SJCRH30 (cell line): ENCODE measurements at regions not wholly inside any gene's neighbourhood (a gene's known extent, or its start where the extent isn't known, plus 50 kb on each side); places are given as distances from the start of the nearest gene placed in this dataset.
A peak's percentile ranks its signal among the peaks of the same experiment; 100 is the strongest.

Experiments used
- DNase-seq, 2 experiments: peaks; one replicate each; pipeline ENCODE4 v3.0.0-alpha.2; 2015 to 2020
- H3K27ac ChIP-seq: fragments of 250-450 bp; sonication (Bioruptor Pico); 2 replicates; pipeline ENCODE4 v1.5.1; 2020; ENCODE audit warnings: mild to moderate bottlenecking, moderate library complexity
- H3K27me3 ChIP-seq: fragments of 250-450 bp; sonication (Bioruptor Pico); 2 replicates; pipeline ENCODE4 v1.5.1; 2020; ENCODE audit warnings: mild to moderate bottlenecking, moderate library complexity
- H3K36me3 ChIP-seq: fragments of 250-450 bp; sonication (Bioruptor Pico); 2 replicates; pipeline ENCODE4 v1.5.1; 2020; ENCODE audit warnings: mild to moderate bottlenecking, moderate library complexity
- H3K4me1 ChIP-seq: fragments of 250-450 bp; sonication (Bioruptor Pico); 2 replicates; pipeline ENCODE4 v1.5.1; 2020; ENCODE audit warnings: mild to moderate bottlenecking, moderate library complexity
- H3K4me3 ChIP-seq: fragments of 250-450 bp; sonication (Bioruptor Pico); 2 replicates; pipeline ENCODE4 v1.5.1; 2020; ENCODE audit warnings: mild to moderate bottlenecking, moderate library complexity
- H3K9me3 ChIP-seq: fragments of 250-450 bp; sonication (Bioruptor Pico); replicated peaks from 2 replicates; pipeline ENCODE4 v1.5.1; 2020; ENCODE audit warnings: mild to moderate bottlenecking, moderate library complexity

- DNase-seq = no peak
- no peak overlapping the region for H3K27ac ChIP-seq
- H3K4me3 ChIP-seq = no peak overlapping the region
- H3K27me3 ChIP-seq = no peaks in the 10 kb centered on the region; the same call in 1 of the 2 replicates
- H3K36me3 ChIP-seq = no peaks in the 10 kb centered on the region
- no peaks in the 10 kb centered on the region for H3K4me1 ChIP-seq
- H3K9me3 ChIP-seq = no peaks in the 10 kb centered on the region
Observed at GRCh38 chr11:22042081-22042480, 150.8 kb upstream of the ANO5 start.

GRCh38 chr11:22044126-22044525, 148.8 kb upstream of the ANO5 start:
- no peak for DNase-seq
- Histone ChIP-seq H3K27me3 (no peaks in the 10 kb centered on the region; the same call in 1 of the 2 replicates), H3K27ac (no peak overlapping the region), H3K9me3 (no peaks in the 10 kb centered on the region), H3K4me3 (no peak overlapping the region), H3K4me1 (no peaks in the 10 kb centered on the region), H3K36me3 (no peaks in the 10 kb centered on the region)

DNA sequence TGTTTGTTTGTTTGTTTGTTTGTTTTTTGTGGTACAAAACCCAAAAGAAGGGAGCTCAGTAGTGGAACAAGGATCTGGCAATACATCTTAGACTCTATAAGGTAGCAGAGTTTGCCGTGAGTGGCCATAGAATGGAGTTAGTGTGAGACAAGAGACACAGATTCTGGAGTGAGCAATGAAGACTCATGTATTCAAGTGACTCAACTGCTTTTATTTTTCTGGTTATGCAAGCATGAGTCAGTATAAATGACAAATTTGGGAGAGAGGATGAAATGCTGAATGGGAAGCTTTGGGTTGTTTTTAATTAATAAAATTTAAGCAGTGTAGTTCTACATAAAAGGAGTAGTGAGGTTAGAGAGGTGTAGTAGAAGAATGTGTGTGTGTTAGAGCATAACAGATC, 143.6 kb upstream of the ANO5 start:
- no peak overlapping the region for H3K4me3 ChIP-seq
- no peak for DNase-seq

DNA sequence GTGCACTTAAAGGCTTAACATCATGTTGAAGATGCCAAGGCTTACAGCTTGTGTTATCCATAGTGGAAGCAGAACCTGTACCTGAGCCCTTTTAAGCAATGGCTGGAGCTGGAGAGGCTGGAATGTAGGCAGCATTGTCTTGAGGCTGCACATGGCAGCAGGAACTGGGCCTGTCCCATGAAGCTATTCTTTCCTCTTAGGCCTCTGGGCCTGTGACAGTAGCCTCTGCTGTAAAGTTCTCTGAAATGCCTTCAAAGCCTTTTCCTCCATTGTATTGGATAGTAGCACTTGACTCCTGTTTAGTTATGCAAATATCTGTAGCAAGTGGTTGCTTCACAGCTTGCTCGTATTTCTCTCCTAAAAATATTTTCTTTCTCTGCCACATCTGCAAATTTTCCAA, 127.4 kb upstream of the ANO5 start:
- DNase-seq = no peak
- Histone ChIP-seq H3K27ac (no peak overlapping the region), H3K27me3 (no peaks in the 10 kb centered on the region), H3K4me1 (no peaks in the 10 kb centered on the region), H3K9me3 (no peaks in the 10 kb centered on the region; the same call in 1 of the 2 replicates), H3K36me3 (no peaks in the 10 kb centered on the region), H3K4me3 (no peak overlapping the region)

More for the DNA sequence above, 143.6 kb upstream of the ANO5 start:
- H3K36me3 ChIP-seq = no peaks in the 10 kb centered on the region
- H3K4me1 ChIP-seq = no peaks in the 10 kb centered on the region
- H3K9me3 ChIP-seq = no peaks in the 10 kb centered on the region
- no peak overlapping the region for H3K27ac ChIP-seq
- H3K27me3 ChIP-seq = no peaks in the 10 kb centered on the region

DNA sequence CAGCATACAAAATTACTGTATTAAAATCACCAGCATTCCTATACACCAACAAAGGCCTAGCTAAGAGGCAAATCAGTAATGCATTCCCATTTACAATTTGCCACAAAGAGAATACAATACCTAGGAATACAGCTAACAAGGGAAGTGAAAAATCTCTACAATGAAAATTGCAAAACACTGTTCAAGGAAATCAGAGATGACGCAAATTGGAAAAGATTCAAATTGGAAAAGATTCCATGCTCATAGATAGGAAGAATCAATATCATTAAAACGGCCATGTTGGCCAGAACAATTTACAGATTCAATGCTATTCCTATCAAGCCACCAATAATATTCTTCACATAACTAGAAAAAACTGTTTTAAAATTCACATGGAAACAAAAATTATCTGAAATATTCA, 123.0 kb upstream of the ANO5 start:
- Histone ChIP-seq H3K36me3 (no peaks in the 10 kb centered on the region), H3K27ac (no peak overlapping the region), H3K9me3 (no peaks in the 10 kb centered on the region; the same call in 1 of the 2 replicates), H3K27me3 (no peaks in the 10 kb centered on the region), H3K4me3 (no peak overlapping the region), H3K4me1 (no peaks in the 10 kb centered on the region)
- DNase-seq = no peak

GRCh38 chr11:22076271-22076930, 116.5 kb upstream of the ANO5 start:
- no peaks in the 10 kb centered on the region for H3K27me3 ChIP-seq
- H3K4me3 ChIP-seq = no peak overlapping the region
- H3K9me3 ChIP-seq = no peaks in the 10 kb centered on the region
- peaks cover 26% of the 10 kb centered on the region for H3K4me1 ChIP-seq
- no peak overlapping the region for H3K27ac ChIP-seq
- no peak for DNase-seq
- no peaks in the 10 kb centered on the region for H3K36me3 ChIP-seq

DNA sequence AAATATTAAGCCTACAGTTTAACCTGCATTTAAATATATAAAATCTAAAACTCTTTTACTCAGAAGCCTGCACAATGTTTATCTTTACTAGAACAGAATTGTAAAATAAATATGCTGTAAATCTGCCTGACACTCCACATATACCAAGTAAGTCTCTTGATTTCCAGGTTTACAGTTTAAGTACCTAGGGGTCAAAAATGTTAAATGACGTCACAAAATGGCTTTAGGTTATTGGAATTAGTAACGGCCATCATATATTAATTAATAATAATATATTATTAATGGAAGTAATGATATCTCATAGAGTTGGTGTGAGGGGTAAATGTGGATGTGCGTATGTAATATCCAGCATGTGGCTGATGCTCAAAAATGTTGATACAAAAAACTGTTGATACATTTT, 114.8 kb upstream of the ANO5 start:
- Histone ChIP-seq H3K36me3 (no peaks in the 10 kb centered on the region), H3K4me3 (no peak overlapping the region), H3K4me1 (peaks cover 26% of the 10 kb centered on the region), H3K27ac (peak overlapping the region; percentile 91), H3K9me3 (no peaks in the 10 kb centered on the region; the same call in 1 of the 2 replicates), H3K27me3 (no peaks in the 10 kb centered on the region)
- DNase-seq = no peak

DNA sequence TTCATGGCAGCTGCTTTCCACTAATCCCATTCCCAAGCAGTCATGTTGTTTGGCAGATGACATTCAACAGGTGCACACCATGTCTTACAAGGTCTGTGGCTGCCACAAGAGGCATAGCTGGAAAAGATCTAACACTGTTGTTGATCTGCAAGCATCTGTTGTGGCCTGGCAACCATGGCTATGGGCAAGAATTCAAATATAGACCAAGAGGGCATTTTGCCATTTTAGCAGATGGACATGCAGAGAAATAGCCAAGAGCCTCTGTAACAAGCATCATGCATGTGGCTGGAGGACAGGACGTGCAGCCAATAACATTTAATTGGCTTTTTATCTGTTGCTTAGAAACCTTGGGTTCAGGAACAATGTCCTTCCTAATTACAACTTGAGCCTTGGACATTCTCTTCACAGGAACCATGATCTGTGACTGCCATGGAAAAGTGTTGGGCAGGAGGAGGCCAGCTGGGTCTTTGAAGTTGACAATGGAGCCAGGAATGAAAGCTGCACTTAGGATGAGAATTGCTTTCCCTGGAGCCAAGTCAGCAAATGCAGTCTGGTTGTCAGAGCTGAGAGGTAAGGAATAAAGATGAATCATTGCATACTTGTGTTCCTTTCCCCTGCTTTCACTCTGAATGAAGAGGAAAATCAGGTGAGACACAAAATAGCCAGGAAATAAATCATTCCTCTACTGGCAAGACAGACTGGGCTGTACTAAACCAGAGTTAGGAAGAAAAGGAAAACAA, 113.6 kb upstream of the ANO5 start:
- no peaks in the 10 kb centered on the region for H3K27me3 ChIP-seq
- peak overlapping the region; percentile 91 for H3K27ac ChIP-seq
- no peaks in the 10 kb centered on the region for H3K36me3 ChIP-seq

GRCh38 chr11:22082178-22082577, 110.7 kb upstream of the ANO5 start:
- no peaks in the 10 kb centered on the region; the same call in 1 of the 2 replicates for H3K9me3 ChIP-seq
- H3K27ac ChIP-seq = no peak overlapping the region
- H3K36me3 ChIP-seq = no peaks in the 10 kb centered on the region
- H3K4me1 ChIP-seq = peaks cover 42% of the 10 kb centered on the region
- DNase-seq = no peak
- no peak overlapping the region for H3K4me3 ChIP-seq
- H3K27me3 ChIP-seq = no peaks in the 10 kb centered on the region

More for the DNA sequence above, 113.6 kb upstream of the ANO5 start:
- DNase-seq = peak; percentile 96 to 99
- no peaks in the 10 kb centered on the region; the same call in 1 of the 2 replicates for H3K9me3 ChIP-seq
- peaks cover 32% of the 10 kb centered on the region for H3K4me1 ChIP-seq
- peak overlapping the region; percentile 11 for H3K4me3 ChIP-seq

GRCh38 chr11:22082788-22083187, 110.1 kb upstream of the ANO5 start:
- H3K9me3 ChIP-seq = no peaks in the 10 kb centered on the region; the same call in 1 of the 2 replicates
- H3K4me1 ChIP-seq = peaks cover 40% of the 10 kb centered on the region
- H3K4me3 ChIP-seq = no peak overlapping the region
- H3K27ac ChIP-seq = no peak overlapping the region
- no peak for DNase-seq
- no peaks in the 10 kb centered on the region for H3K36me3 ChIP-seq
- H3K27me3 ChIP-seq = no peaks in the 10 kb centered on the region

- Histone ChIP-seq H3K9me3 (no peaks in the 10 kb centered on the region; the same call in 1 of the 2 replicates), H3K27me3 (no peaks in the 10 kb centered on the region), H3K4me1 (peaks cover 29% of the 10 kb centered on the region), H3K36me3 (no peaks in the 10 kb centered on the region), H3K4me3 (no peak overlapping the region), H3K27ac (peak overlapping the region; percentile 50)
- DNase-seq = peak; percentile 20 to 63
Observed at GRCh38 chr11:22084056-22084455, 108.8 kb upstream of the ANO5 start.

- no peaks in the 10 kb centered on the region; the same call in 1 of the 2 replicates for H3K9me3 ChIP-seq
- no peak overlapping the region for H3K4me3 ChIP-seq
- peak in 1 of 2 experiments; percentile 57 for DNase-seq
- H3K4me1 ChIP-seq = peaks cover 25% of the 10 kb centered on the region
- H3K27me3 ChIP-seq = no peaks in the 10 kb centered on the region
- peak overlapping the region; percentile 50 for H3K27ac ChIP-seq
- no peaks in the 10 kb centered on the region for H3K36me3 ChIP-seq
Observed at GRCh38 chr11:22084564-22084963, 108.3 kb upstream of the ANO5 start.

DNA sequence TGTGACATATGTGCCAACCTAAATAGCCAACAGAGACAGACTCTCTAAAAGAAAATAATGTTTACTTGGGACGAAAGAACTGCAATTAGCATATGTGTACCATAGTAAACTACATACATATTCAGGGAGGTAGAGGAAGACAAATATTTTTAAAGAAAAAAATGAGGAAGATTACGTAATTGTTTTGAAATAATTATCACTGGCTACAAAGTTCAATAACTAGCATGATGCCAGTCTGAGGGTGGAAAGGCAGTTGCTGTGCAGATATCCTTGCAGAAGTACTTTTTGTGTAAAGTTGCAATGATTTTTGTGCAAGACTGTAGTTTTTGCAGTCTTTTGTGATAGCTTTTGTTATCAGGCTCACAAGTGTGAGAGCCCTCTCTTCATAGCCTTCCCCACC, 103.3 kb upstream of the ANO5 start:
- Histone ChIP-seq H3K27me3 (no peaks in the 10 kb centered on the region), H3K9me3 (no peaks in the 10 kb centered on the region), H3K27ac (no peak overlapping the region), H3K4me1 (peaks cover 12% of the 10 kb centered on the region), H3K4me3 (no peak overlapping the region), H3K36me3 (no peaks in the 10 kb centered on the region)
- DNase-seq = no peak

- H3K4me1 ChIP-seq = no peaks in the 10 kb centered on the region
- H3K27ac ChIP-seq = no peak overlapping the region
- H3K9me3 ChIP-seq = no peaks in the 10 kb centered on the region; the same call in 1 of the 2 replicates
- no peak overlapping the region for H3K4me3 ChIP-seq
- no peaks in the 10 kb centered on the region for H3K36me3 ChIP-seq
- no peak for DNase-seq
- no peaks in the 10 kb centered on the region for H3K27me3 ChIP-seq
Observed at GRCh38 chr11:22106566-22106965, 86.3 kb upstream of the ANO5 start.

- H3K4me3 ChIP-seq = no peak overlapping the region
- no peaks in the 10 kb centered on the region for H3K36me3 ChIP-seq
- no peaks in the 10 kb centered on the region for H3K4me1 ChIP-seq
- DNase-seq = no peak
- no peaks in the 10 kb centered on the region for H3K27me3 ChIP-seq
- no peaks in the 10 kb centered on the region; the same call in 1 of the 2 replicates for H3K9me3 ChIP-seq
- H3K27ac ChIP-seq = no peak overlapping the region
Observed at GRCh38 chr11:22115470-22116029, 77.3 kb upstream of the ANO5 start.
